NCI-H2196 (cell line): ENCODE measurements at regions not wholly inside any gene's neighbourhood (a gene's known extent, or its start where the extent isn't known, plus 50 kb on each side); places are given as distances from the start of the nearest gene placed in this dataset.

ENCODE experiments used
- DNase-seq: peaks from one replicate; lab custom pipeline; 2025; ENCODE audit not compliant: unreplicated experiment; lab: John Stamatoyannopoulos, UW

DNA sequence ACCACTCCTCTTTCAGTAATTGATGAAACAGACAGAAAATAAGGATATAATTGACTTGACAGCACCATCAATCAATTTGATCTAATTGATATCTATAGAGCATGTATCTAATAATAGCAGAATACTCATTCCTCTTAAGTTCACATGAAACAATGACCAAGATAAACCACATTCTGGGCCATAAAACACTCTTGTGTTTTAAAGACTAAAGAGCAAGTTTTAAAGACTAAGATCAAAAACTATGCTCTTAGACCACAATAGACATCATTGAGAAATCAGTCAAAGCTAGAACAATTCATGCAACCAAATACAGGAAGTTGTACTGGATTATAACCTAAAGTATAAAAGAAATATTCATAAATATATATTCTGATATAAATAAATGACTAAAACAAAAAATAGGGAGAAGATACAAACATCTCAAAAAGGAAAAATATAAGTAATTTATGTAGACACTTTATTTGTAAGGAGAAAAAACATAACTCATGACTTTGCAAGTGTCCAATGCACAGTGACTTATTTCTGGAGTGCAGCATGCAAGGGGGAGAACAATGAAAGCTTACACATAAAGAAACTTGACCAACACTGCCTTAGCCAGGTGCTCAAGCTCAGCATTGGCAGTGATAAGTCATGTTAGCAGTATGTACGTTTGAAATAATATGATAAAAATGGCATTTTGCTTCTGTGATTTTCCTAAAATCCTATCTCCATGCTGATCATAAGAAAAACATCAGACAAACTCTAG is 312.7 kb upstream of the IGFBP3 start:
- DNase-seq = no peak

DNA sequence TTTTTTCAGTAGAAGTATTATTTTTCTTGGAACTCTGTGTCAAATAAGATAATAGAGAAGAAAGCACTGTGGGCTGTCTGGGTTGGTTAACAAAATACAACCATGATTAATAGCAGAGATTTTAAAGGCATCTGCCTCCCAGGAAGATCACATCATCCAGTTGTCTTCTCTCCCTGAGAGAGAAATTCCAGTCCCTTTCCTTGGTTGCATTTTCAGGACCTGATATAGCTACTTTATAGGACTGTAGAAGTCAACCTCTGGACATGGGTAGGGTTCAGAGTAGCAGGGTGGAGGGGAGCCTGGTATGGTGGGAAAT is 309.9 kb upstream of the IGFBP3 start:
- DNase-seq = no peak

DNA sequence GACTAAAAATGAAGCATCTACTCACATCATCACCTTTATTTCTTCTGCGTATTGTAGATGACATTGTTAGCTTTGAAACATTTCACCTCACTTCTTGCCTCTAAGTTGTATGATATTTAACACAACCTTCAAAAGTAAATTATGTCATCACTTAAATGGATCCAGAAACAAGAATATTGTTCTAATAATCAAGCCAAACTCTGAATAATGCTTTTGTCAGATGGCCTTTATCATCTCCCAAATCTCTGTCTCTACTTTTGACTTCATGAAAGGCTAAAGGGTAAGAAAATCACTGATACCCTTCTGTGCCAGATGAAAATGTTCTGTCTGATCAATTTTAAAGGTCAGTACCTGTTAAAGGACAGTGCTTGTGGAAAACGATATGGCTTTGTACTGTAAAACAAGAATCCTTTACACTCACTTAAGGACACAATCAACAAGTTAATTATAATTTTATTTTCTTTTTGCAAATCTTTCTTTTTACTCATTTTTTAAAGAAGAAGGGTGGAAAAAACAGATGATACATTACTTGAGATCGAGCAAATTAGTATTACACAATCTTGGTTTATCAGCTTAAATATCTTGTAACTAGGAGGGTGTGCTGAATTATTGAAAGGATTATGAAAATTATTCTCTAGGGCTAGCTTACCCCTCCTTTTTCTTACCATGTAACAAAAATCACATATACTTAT is 309.4 kb upstream of the IGFBP3 start:
- DNase-seq = no peak

DNA sequence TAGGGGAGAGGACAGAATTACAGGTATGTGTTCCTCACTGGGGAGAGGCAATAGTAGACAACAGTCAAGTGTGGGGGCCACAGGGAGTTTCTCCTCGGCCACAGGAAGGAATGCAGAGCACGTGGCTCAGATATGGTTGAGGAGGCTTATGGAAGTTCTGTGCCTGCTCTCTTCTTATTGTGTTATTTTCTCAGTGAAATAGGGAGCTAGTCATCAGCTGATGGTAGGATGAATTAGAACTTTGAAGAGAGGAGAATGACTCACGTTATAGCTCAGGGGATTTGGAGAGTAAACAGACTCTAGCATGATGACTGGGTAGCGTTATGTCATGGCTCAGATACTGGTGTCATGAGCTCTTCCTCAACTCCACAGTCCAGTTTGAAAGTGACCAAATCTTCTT is 308.3 kb upstream of the IGFBP3 start:
- DNase-seq = no peak

DNA sequence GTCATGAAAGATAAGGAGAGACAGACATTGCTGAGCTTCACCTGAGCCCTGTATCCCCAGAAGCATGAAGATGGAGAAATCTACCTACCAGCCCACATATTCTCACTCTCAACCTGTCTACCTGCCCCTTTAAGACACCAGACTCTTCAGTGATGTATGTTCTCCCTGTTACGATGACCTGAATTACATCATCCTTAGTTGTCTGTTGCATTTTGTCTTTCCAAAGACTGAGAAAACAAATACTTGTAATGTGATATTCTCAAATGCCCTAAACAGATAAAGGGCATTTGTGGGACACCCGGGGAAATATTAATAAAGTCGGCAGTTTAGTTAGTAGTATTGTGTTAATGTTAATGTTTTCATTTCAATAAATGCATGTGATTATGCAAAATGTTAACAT is 305.8 kb upstream of the IGFBP3 start:
- DNase-seq = no peak

DNA sequence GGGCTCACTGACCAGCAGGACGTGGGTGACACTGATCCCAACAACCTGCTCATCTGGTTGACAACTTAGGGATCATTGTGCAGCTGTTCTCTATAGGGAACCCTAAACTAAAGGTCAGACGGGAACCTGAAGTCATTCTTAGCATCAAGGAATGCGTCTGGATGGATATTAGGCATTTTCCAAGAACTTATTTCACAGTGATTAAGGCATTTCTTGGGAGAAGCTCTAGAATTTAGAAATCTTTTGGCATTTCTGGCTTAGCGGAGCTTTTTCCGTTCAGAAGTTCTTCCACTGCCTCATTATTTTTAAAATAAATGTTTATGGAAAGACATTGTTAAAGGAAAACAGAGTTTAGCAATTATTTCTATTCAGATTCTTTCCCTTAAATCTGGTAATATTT is 303.3 kb upstream of the IGFBP3 start:
- no peak for DNase-seq

DNA sequence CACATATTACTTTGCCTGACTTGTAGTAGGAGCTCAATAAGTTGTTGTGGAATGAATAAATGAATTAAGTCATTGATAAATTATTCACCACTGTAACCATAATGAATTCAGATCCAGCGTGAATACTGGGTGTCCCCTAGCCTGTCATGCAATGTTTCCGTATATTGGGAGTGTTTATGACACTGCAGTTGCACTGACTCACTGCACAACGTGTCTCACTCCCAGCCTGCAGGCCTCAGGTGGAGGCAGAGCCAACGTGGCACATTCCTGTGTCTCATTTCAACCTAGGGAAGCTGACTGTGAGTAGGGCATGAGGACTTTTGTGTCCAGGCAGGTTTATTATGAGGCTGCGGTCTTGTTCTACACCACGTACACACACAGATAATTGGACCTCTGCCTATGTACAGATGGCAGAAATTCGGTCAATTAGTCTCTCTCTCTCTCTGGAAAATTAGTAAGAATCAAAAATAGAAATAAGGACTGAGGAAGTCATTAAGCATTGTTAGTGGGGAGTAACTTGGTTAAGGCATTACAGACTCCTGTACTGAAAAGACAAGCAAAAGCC is 299.1 kb upstream of the IGFBP3 start:
- no peak for DNase-seq

DNA sequence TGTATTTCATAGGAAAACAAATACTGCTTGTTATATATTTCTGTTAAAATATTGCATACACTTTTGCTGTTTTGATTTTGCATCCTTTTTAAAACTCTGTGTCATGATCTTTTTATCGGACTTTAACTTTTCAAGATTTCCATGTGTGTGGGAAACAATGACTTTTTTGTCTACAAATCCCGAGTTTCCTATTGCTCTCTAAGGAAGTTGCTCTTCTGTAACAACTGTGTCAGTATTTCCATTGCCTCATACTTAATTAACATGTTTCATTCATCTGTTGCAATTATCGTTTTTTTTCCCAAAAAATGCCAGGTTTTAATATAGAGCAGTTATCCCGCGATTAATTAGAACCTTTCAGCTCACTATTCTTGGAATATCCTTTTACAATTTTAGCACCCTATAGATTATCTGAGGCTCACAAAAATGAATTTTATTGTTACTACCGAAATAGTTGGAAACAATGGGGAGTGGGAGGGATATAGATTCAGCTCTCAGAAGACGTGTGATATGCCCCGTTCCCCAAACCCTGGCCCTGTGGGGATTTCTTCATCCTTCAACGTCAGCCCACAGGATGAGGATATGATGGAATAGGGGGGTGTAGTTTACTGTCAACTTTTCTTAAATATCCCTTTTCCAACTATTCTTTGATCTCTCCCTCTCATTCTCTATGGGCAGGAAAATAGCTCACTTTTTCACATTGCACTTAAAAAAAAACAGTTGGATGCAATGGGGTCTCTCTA is 297.6 kb upstream of the IGFBP3 start:
- no peak for DNase-seq

DNA sequence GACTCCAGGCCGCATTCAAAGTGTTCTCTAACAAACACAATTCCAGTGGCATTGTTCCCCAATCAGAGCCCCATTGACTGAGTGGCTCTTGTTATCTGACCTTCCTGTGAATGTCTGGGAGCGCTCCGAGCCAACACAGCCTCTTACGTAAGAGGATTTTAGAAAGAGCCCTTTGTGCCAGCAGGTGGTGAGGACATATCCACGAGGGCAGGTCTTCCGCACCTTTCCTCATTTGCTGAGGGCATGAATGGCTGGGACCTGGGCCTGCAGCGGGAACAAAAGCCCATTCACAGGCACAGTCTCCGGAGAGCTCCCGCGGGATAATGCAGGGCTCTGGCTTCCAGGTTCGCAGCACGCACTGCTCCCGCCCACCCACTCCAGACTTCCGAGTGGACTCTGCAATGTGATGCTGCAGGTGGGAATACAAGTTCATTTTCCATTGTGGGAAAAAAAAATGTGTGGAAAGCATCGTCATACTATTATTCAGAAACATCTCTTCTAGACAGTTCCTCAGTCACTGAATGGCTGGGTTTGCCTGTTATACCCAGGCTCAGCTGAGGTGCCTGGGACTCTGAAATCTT is 295.0 kb upstream of the IGFBP3 start:
- no peak for DNase-seq

DNA sequence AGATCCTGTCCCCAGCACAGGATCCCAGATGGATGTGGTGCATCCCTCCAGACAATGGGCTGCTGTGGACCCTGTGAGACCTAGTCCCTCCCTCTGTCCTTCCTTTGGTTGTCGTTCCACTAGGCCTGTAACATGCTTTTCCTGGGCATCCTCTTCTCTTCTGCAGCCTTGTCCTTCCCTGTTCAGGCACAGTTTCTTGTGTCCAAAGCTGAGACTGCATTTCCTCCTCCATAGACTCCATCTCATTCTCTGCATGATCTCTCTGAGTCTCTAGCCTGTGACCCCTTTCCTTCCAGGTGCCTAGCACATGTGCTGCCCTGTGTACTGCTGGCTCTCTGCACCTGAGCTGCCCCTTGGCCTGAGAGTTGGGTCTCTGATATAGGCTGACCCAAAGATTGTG is 293.5 kb upstream of the IGFBP3 start:
- no peak for DNase-seq

DNA sequence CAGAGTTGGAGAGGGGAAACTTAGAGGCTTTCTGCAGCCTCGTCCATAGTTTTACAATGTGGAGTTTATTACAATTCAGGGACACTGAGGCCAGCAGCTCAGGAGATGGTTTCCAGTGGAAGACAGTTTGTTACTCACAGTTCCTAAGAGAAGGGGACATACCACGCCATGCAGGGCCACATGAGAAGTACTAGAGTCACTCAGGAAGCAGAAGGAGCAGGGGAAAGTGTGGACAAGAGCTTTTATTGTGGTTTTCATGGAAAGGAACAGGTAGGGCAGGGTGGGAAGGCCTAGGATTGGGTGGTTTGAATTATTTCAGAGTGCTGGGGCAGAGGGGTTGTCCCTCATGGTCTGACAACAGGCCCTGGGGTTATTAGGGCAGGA is 292.1 kb upstream of the IGFBP3 start:
- DNase-seq = no peak

DNA sequence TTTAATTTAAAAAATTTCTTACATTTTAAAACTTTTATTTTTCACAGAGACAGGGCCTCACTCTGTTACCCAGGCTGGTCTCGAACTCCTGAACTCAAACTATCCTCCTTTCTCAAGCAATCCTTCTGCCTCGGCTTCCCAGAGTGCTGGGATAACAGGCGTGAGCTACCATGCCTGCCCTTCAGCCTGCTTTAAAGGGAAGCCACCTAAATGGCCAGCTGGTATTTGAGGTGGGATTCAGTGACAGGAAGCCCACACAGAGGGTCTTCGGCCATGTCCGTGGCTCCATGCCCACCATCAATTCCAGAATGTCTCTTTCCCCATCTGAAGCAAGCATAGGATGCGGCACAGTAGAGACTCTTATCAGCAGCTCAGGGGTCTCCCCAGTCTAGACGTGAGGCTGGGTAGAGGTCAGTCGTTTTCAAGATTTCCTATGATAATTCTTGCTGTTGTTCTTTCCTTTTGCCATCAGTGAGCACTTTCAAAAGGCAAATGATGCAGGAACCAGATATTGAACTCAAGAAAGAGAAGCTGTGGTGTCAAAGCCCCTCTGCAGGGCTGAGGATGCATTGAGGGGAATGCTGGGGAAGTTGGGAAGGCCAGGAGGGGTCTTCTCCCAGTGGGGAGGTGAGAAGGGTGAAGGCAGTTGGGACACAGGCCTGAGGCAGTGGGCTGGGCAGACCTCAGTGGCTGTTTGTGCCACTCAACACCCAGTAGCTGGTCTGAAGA is 291.5 kb upstream of the IGFBP3 start:
- DNase-seq = no peak

DNA sequence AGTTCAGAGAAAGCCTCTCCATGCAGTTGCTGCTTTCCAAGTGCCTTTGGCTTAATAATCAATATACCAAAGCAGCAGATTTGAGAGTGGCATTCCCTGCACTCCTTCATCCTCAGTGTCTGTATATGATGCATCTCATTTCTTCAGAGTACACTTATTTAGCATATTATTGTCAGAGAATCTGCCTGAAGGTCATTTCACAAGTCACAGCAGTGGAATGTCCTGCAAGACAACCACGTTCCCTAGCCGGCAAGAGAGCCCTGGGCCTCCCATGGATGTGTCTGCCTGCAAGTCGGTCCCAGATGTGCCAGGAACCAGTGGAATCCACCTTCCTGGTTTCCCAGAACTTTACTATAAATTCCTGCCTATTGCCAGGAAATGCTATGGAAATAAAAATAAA is 289.4 kb upstream of the IGFBP3 start:
- DNase-seq = no peak

DNA sequence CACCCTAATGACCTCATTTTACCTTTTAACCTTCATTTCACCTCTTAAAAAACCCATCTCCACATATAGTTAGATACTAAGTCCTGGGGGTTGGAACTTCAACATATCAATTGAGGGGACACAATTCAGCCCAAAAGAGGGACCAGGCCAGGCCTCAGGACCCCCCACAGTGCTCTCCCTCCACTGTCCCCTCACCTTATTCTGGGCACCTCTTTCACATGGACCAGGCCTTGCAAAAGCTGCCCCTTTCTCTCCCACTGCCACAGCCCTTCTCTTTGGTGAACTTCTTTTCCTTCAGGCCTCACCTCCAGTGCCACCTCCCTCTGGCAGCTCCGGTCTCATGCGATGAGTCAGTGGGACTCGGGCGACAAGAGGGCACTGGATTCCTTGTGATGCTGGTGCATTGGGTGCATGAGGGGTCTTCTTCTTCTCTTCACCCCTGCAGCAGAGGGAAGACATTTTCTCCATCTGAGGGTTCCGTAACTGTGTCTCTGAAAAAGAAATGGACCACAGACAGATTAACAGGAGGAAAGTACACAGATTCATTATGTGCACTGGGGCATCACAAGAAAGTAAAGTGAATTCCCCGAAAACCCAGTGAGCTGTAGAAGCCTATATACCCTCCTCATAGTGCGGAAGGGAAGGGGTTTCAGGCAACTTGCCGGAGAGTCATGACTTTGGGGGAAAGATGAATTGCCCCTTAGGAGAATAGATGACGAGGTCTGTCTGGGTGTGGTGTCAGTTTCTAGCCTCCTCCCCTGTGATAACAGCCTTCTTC is 288.7 kb upstream of the IGFBP3 start:
- no peak for DNase-seq

DNA sequence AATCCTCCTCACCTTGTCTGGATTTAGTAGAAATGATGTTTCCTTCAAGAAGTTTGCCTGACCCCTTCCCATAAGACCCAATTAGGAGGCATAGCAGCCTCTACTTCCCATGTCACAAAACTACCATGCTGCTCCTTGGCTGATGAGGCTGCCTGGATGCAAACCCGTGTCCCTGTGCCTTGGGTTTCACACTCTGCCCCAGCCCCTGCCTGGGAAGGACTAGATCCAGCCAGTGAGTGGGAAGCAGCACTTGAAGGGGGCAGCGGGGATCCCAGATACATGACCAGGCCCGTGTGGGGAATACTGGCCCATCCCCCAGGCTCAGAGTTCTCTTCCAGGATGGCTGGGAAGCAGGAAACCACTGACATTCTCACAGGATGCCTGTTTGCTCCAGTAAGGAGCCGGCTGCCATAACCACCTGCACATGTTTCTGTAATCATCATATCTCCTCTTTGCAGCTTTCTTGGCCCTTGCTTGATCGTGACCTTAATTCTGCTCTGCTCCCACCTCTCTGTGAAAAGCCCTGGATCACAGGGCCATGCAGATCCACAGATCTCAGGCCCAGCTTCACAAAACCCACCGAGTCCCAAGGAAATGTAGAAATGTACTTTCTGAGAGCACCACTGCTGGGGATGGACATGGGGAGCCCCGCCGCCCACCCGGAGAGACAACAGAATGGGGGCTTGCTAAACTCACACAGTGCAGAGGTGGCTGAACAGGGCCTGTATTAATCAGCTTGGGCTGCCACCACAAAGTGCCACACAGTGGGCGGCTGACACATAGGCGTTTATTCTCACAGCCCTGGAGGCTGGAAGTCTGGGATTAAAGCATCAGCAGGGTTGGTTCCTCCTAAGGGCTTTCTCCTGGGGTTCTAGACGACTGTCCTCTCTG is 287.8 kb upstream of the IGFBP3 start:
- DNase-seq = no peak

DNA sequence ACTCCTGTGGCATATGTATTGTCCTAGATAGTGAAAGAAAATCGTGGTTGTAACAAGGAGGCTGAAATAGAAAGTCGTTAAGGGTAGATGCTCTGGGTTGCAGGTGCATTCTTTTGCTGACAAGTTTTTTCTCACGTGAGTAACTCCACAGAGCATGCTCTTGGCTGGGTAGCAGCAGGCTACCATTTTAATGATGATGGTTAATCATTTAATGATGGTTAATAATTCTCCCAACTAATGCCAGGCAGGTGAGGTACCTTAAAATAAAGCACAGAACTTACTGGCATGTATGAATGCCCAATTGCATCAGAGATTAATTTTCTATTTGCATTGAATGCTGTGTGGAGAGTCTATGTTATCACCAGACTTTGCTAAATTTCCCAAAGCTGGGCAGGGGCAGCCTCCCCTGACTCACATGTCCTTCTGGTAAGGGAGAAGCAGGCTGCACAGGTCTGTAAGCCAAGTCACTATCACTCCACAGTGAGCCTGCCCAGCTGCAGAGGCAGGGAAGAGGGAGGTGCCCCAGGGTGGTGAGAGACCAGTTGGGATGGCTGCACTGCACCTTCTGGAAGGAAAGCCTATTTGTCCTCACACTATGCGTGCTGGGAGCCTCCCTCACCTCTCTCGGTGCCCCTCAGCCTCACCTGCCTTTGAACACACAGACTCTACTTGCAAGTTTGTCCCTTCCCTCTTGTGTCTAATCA is 287.0 kb upstream of the IGFBP3 start:
- DNase-seq = no peak

DNA sequence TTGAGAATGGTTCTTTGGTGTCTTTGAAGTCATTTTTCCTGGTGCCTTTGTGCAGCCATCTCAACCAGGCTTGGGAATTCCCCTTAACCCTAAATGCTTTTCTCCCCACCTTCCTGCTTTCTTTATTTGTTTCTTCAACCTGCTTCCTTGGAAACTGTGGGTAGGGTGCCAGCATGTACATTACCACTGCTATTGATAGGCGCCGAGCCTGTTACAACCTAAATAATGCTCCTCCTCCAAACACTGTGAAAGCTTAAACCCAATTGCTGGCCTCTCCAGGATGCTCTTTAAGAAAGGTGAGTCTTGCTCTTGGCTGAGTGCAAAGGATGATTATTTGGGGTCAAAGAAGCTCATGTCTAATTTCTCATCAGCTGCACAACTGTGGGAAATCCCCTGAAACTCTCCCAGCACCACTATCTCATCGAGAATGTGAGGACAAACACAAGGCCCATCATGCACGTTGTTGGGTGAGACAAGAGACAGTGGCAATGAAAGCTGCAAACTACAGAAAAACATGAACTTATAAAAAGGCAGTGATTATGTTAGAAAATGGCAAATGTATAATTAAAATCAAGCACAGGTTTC is 285.5 kb upstream of the IGFBP3 start:
- DNase-seq = no peak

DNA sequence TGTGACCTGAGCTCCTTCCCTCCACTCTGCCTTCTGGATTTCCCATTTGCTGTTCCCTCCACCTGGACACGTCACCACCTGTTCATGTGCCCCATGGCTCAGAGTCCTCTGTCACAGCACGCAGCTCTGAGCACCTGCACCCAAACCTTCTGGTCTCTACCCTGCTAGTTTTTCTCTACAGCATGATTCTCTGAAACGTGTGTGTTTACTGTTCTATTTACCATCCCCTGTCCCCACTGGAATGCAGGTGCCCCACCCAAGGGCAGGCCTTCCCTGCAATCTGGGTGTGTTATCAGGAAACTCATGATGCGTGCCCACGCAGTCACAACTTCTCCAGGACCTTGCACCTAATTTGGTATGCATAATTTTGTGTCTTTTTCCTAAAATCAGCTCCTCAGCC is 284.4 kb upstream of the IGFBP3 start:
- DNase-seq = no peak
